PC-9 (cell line): ENCODE measurements at regions not wholly inside any gene's neighbourhood (a gene's known extent, or its start where the extent isn't known, plus 50 kb on each side); places are given as distances from the start of the nearest gene placed in this dataset.
"Not testable (repeated sequence)": the region's sequence is repeated elsewhere in the genome, so short reads cannot be mapped to it uniquely, and the experiment has no call there.

Source experiments
- BruUV-seq: library from RNA; stranded (reverse); fragments of 400-500 nt; replicated peaks from 2 replicates; lab custom pipeline; 2021; lab: Mats Ljungman, UMichigan
- CTCF ChIA-PET: fragments of 300-600 bp; sonication (Branson Sonifier 250); formaldehyde crosslinking; loops from one replicate; lab custom pipeline; 2022; ENCODE audit warnings: antibody characterized with exemption; lab: Charles Lee
- POLR2A ChIA-PET: fragments of 300-600 bp; sonication (Branson Sonifier 250); formaldehyde crosslinking; loops from one replicate; lab custom pipeline; 2022; ENCODE audit warnings: antibody characterized with exemption; ENCODE audit not compliant: unreplicated experiment; lab: Charles Lee
- DNase-seq, 2 experiments: peaks; one replicate each; pipeline versions ENCODE4 v3.0.0 to v3.0.0-alpha.2; 2015 to 2022; ENCODE audit warnings: mixed read lengths in 1 of 2
- H2AFZ ChIP-seq: fragments of 200-600 bp; sonication (generic); 2 replicates; pipeline ENCODE4 v1.8.1; 2017; ENCODE audit warnings: antibody characterized with exemption
- H3F3A ChIP-seq: fragments of 200-600 bp; sonication (generic); 2 replicates; pipeline ENCODE4 v1.8.1; 2017; ENCODE audit warnings: antibody characterized with exemption, mild to moderate bottlenecking, low read depth; ENCODE audit not compliant: insufficient read depth
- H3K27ac ChIP-seq: fragments of 200-600 bp; sonication (generic); 2 replicates; pipeline ENCODE4 v1.6.1; 2016; ENCODE audit warnings: mixed run types
- H3K27me3 ChIP-seq: fragments of 200-600 bp; sonication (generic); 2 replicates; pipeline ENCODE4 v1.6.1; 2016; ENCODE audit warnings: low read depth, mixed run types; ENCODE audit not compliant: insufficient read depth
- H3K36me3 ChIP-seq: fragments of 200-600 bp; sonication (generic); 2 replicates; pipeline ENCODE4 v1.6.1; 2016; ENCODE audit warnings: low read depth, mixed run types
- H3K4me1 ChIP-seq: fragments of 200-600 bp; sonication (generic); replicated peaks from 2 replicates; pipeline ENCODE4 v1.6.1; 2016; ENCODE audit warnings: mixed run types; ENCODE audit not compliant: insufficient read depth
- H3K4me2 ChIP-seq: fragments of 200-600 bp; sonication (generic); 2 replicates; pipeline ENCODE4 v1.6.1; 2017; ENCODE audit warnings: mixed run types
- H3K4me3 ChIP-seq: fragments of 200-600 bp; sonication (generic); 2 replicates; pipeline ENCODE4 v1.6.1; 2016; ENCODE audit warnings: mixed run types
- H3K79me2 ChIP-seq: fragments of 200-600 bp; sonication (generic); 2 replicates; pipeline ENCODE4 v1.6.1; 2017; ENCODE audit warnings: low read depth, mixed run types
- H3K9me2 ChIP-seq: fragments of 200-600 bp; sonication (generic); 2 replicates; pipeline ENCODE4 v1.8.1; 2017; ENCODE audit warnings: mild to moderate bottlenecking; ENCODE audit not compliant: insufficient read depth
- H3K9me3 ChIP-seq: fragments of 200-600 bp; sonication (generic); 2 replicates; pipeline ENCODE4 v1.8.1; 2016; ENCODE audit warnings: low read depth; ENCODE audit not compliant: insufficient read depth
- H4K20me1 ChIP-seq: fragments of 200-600 bp; sonication (generic); 2 replicates; pipeline ENCODE4 v1.8.1; 2017; ENCODE audit not compliant: insufficient read depth
- intact Hi-C: fragments of 100-400 bp; cut with micrococcal nuclease; formaldehyde crosslinking; loops from one replicate; pipeline ENCODE4 v1.10.0; 2022; ENCODE audit not compliant: unreplicated experiment

DNA sequence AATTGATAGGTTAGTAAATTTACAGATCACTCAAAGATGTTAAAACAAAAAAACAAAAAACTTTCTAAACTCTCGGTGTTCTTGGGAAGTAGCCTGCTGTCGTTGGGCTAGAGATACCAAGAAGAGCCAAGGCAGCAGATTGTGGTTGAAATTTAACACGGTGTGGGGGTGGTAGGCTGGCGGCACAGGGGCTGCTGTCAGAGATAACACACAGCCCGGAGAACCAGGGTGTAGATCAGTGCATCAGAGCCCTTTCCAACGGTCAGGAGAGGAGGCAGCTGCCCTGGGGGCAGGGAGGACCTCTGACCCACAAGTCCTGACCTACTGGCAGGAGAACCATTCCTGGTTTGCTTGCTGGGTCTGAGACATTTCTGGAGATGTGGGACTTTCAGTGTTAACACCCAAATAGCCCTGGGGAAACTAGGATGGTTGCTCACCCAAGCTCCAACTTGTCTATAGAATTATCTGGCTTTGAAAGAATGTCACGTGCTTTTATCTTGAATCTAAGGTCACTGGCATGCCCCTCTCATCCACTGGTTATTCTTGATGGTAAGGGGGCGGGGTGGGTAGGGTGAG, 205.2 kb upstream of the PLGLB2 start:
- H3K4me3 ChIP-seq, POLR2A ChIA-PET, intact Hi-C loops, H4K20me1 ChIP-seq, H3K36me3 ChIP-seq, H3K79me2 ChIP-seq, H3K4me1 ChIP-seq, H3K27ac ChIP-seq, H3K9me3 ChIP-seq, CTCF ChIA-PET, H3K9me2 ChIP-seq, BruUV-seq, H3K4me2 ChIP-seq, H3F3A ChIP-seq, H2AFZ ChIP-seq, H3K27me3 ChIP-seq: not testable (repeated sequence)
- peak in 1 of 2 experiments; percentile 25 for DNase-seq

DNA sequence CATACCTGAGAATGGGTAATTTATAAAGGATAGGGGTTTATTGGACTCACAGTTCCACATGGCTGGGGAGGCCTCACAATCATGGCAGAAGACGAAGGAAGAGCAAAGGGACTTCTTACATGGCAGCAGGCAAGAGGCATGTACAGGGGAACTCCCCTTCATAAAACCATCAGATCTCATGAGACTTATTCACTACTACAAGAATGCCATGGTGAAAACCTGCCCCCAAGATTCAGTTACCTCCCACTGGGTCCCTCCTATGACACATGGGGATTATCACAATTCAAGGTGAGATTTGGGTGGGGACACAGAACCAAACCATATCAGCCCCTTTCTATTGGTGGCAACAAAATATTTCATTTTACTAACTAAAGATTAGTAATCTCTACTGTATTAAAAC, 204.1 kb upstream of the PLGLB2 start:
- CTCF ChIA-PET, H2AFZ ChIP-seq, H3K9me3 ChIP-seq, DNase-seq, POLR2A ChIA-PET, H3K4me2 ChIP-seq, H3K4me3 ChIP-seq, intact Hi-C loops, H3K4me1 ChIP-seq, H3K27me3 ChIP-seq, H3K36me3 ChIP-seq, H3F3A ChIP-seq, H3K79me2 ChIP-seq, H3K27ac ChIP-seq, H4K20me1 ChIP-seq, H3K9me2 ChIP-seq, BruUV-seq: not testable (repeated sequence)

DNA sequence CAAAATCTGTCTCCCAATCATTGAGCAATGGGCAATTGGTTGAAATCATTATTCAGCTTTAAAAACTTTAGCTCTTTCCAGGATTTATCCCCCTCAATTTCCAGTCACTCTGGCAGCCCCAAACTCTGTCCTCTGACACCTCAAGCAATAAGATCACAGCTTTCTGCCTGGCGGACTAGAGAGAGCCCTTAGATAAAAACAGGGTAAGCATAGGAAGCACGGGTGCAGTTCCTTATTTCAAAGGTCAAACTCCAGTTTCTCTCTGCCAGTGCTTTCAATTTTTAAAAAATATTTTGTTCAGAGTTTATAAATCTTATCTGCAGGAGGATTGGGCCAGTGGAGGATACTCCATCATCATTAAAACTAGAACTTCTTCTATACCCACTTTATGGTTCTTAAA, 200.8 kb upstream of the PLGLB2 start:
- POLR2A ChIA-PET, BruUV-seq, H3K9me2 ChIP-seq, H3K79me2 ChIP-seq, DNase-seq, H3K27ac ChIP-seq, H3K27me3 ChIP-seq, H3K4me3 ChIP-seq, H3K4me2 ChIP-seq, intact Hi-C loops, H3K36me3 ChIP-seq, H3F3A ChIP-seq, CTCF ChIA-PET, H2AFZ ChIP-seq, H3K9me3 ChIP-seq, H4K20me1 ChIP-seq, H3K4me1 ChIP-seq: not testable (repeated sequence)

DNA sequence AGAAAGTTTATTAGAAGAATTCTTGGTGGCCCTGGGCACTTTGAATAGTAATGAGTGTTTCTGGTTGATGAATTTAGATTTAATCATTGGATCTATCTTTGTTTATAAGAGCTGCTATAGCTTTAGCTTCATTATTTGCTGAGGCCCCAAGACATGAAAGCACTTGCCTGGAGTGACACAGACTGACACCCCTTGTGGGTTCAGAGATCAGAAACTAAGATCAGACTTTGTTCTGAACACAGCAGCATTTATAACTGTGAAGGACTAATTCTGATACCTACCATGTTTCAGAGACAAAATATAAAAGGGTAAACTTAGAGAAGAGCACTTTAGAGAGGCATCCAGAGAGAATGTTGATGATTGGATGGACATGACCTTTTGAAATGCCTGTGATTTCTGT, 199.9 kb upstream of the PLGLB2 start:
- H2AFZ ChIP-seq, H3K27ac ChIP-seq, CTCF ChIA-PET, H3K9me3 ChIP-seq, H3F3A ChIP-seq, BruUV-seq, intact Hi-C loops, H3K9me2 ChIP-seq, H3K4me1 ChIP-seq, POLR2A ChIA-PET, H3K79me2 ChIP-seq, H3K4me3 ChIP-seq, H3K4me2 ChIP-seq, H3K27me3 ChIP-seq, H4K20me1 ChIP-seq, H3K36me3 ChIP-seq, DNase-seq: not testable (repeated sequence)

DNA sequence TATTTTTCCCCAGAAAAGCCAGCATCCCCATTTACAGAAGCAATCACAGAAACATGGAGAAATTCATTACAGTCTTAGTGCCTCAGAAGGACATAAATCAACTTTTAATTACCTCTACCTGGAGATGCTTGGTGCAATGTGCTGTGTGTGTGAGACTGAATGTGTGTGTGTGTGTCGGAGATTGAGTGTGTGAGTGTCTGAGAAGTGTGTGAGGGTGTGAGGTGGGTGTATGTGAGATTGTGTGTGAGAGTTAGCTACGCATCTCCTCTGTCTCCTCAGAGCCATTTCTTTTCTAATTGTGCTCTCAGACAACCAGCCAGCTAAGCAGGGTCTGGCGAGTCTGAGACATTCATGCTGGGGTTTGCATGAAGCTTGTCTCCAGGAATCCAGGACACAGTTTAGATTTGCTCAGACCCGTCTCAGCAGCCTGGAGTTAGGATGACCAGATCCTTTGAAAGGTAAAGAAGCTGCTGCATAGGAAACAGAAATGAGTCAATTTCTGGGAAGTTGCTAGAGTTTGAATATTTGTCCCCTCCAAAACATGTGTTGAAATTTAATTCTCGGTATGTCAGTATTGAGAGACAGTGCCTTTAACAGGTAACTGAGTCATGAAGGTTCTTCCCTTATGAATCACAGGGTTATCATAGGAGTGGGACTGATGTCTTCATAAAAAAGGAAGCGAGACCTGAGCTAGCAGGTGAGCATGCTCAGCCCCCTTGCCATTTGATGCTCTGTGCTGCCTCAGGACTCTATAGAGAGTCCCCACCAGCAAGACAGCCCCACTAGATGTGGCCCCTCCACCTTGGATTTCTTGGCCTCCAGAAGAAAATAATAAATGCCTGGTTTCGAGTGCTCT, 199.0 kb upstream of the PLGLB2 start:
- H3K4me3 ChIP-seq, H3K4me2 ChIP-seq, H3K27me3 ChIP-seq, H3F3A ChIP-seq, CTCF ChIA-PET, H3K9me3 ChIP-seq, H3K9me2 ChIP-seq, H2AFZ ChIP-seq, H3K4me1 ChIP-seq, BruUV-seq, H3K27ac ChIP-seq, H3K79me2 ChIP-seq, POLR2A ChIA-PET, intact Hi-C loops, H4K20me1 ChIP-seq, DNase-seq, H3K36me3 ChIP-seq: not testable (repeated sequence)

DNA sequence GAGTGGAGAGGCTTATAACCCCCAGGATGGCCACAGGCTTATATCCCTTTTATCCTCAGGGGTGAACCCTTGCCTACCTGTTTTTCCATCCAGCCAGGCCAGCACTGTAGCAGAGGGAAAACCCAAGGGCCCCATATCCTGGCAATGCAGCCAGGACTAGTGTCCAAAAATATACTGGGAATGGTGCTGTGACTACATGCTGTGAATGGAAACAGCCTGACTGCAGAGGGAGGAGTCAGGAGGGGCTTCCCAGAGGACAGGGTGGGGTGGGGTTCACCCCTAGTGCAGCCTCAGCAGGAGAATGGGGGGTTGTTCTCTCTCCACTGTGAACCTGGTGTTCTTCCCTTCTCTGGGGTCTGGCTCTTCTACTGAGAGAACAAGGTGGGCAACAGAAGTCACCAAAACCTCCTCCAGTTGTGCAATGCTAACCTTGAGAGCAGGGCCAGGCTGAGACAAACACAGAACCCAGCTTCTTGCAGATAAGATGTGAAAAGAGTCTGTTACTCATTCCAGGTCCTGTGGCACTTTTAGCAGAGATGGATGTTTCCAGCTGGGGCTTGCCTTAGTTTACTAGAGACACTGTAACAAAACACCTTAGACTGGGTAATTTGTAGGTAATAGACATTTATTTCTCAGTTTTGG, 198.2 kb upstream of the PLGLB2 start:
- H3K4me1 ChIP-seq, H3K36me3 ChIP-seq, H3F3A ChIP-seq, intact Hi-C loops, H3K9me3 ChIP-seq, H3K27ac ChIP-seq, BruUV-seq, H3K27me3 ChIP-seq, CTCF ChIA-PET, POLR2A ChIA-PET, DNase-seq, H3K9me2 ChIP-seq, H2AFZ ChIP-seq, H3K4me2 ChIP-seq, H3K4me3 ChIP-seq, H3K79me2 ChIP-seq, H4K20me1 ChIP-seq: not testable (repeated sequence)

DNA sequence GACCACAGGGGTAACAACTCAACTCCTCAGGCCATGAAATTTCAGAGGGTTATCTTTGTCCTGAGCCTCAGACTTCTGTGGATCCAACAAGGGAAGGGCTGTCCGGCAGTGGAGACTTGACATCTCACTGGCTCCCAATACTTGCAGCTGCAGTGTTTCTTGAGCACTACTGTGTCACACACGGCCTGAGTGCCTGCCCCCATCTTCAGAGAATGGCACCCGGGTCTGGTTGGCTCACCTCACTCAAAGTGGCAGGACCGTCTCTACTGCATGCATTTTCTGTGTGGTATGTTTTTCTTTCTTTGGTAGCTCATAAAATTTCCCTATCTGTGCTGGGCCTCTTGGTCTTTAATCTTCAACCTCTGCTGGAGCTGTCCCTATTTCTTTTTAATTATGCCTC, 193.2 kb upstream of the PLGLB2 start:
- H3K4me3 ChIP-seq, H3F3A ChIP-seq, H3K9me2 ChIP-seq, DNase-seq, H3K27ac ChIP-seq, POLR2A ChIA-PET, H3K4me1 ChIP-seq, H3K79me2 ChIP-seq, H4K20me1 ChIP-seq, H3K4me2 ChIP-seq, H2AFZ ChIP-seq, H3K27me3 ChIP-seq, CTCF ChIA-PET, H3K9me3 ChIP-seq, BruUV-seq, intact Hi-C loops, H3K36me3 ChIP-seq: not testable (repeated sequence)
